GM12874 (cell line): ENCODE measurements at regions not wholly inside any gene's neighbourhood (a gene's known extent, or its start where the extent isn't known, plus 50 kb on each side); places are given as distances from the start of the nearest gene placed in this dataset.

ENCODE experiments used
- CTCF ChIP-seq: IDR thresholded peaks from 2 replicates; pipeline ENCODE4 v1.5.1; 2011; ENCODE audit warnings: low read depth, mild to moderate bottlenecking, control low read depth, low read length, moderate library complexity; ENCODE audit not compliant: insufficient read depth

DNA sequence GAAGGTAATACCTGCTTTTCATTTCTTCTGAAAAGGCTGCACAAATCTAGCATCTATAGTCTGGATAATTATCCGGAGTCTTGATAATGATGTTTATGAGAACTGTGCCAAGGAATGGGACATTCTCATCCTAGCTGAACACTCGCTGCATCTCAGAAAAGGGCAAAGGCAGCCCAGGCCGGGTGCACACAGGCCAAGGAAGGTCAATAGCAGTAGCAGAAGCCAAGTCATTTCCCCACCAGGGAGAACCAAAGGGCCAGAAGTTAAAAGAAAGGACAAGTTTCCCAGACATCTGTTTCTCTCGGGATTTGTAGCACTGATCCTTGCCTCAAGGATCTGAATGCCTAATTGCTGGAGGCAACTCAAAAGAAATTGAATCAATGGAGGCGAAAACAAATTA, 66.1 kb upstream of the ANKRD55 start:
- TF ChIP-seq CTCF, result no peak

GRCh38 chr5:56298336-56299090, 65.4 kb upstream of the ANKRD55 start:
- no peak for TF ChIP-seq CTCF

GRCh38 chr5:56297851-56298250, 64.7 kb upstream of the ANKRD55 start:
- no peak for TF ChIP-seq CTCF

DNA sequence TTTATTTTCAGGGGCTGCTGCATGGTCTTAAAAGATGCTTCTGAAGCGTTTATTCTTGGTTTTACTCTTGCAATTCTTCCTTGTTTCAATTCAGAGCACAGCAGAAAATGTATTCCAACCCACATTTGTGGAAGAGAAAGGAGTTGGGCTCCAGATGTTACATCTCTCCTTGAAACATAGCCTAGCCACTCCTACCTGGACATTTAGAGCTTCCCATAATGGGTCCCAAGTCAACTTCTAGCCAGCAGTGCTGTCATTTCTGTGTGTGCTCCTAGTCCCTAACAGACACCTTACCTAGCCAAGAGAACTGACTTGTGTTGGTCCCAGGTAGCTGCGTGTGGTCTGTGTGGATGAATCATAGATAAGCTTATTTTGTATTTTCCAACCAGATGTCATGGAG, 61.2 kb upstream of the ANKRD55 start:
- TF ChIP-seq CTCF, result no peak

GRCh38 chr5:56291661-56292374, 58.7 kb upstream of the ANKRD55 start:
- no peak for TF ChIP-seq CTCF

DNA sequence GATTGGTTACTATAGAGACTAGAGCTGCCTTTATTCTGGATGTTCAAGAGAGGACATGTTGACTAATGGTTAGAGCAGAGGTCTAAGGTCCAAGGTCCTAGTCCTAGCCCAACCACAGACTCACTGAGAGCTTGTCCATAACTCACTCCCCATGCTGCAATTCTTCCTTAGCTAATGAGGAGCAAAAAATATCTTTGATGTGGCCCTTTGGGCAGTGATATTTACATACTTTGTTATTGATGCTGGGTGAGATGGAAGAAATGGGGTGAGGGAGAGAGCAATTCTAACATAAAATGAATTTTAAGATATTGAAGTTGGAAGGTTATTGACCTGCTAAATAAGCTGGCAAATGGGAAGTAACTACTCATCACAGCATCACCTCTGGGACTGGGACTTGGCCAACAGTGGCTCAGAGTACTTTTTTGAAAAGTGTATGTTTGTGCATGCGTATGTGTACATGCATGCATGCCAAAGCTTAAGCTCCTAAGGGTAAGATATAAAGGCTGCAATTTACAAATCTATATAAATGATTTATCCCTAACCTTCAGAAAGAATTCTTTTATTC, 58.0 kb upstream of the ANKRD55 start:
- no peak for TF ChIP-seq CTCF

DNA sequence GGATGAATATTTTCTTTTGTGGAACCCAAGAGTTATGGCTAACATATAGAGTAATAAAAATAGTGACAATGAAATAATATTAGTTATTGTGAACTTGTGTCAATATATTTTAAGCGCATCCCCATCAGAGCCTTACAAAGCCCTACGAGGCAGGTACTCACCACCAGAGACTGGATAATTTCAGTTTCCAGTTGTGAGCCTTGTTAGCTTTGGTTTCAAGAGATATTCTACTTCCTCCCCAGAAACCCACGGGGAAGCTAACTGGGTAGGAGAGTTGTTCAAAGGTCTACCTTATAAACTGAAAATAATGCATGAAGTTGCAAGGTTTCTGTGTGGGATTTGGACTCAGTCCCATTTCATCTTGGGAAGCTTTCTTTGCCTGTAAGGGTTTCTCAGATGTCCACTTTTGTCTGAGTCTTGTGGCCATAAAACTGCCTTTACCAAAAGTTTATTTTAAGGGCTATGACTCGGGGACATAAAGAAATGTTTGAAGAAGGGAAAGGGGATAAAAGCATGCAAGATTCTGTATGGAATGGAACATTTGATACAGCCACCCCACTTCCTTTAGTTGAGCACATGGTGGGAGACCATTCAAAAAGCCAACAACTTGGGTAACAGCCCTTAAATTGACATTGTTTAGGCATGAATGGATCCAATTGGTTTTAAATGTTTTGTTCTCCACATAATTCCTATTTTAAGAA, 57.4 kb upstream of the ANKRD55 start:
- TF ChIP-seq CTCF, result no peak
